ENCODE measurements at regions not wholly inside any gene's neighbourhood (a gene's known extent, or its start where the extent isn't known, plus 50 kb on each side); places are given as distances from the start of the nearest gene placed in this dataset.
"Not testable (repeated sequence)": the region's sequence is repeated elsewhere in the genome, so short reads cannot be mapped to it uniquely, and the experiment has no call there.

DNA sequence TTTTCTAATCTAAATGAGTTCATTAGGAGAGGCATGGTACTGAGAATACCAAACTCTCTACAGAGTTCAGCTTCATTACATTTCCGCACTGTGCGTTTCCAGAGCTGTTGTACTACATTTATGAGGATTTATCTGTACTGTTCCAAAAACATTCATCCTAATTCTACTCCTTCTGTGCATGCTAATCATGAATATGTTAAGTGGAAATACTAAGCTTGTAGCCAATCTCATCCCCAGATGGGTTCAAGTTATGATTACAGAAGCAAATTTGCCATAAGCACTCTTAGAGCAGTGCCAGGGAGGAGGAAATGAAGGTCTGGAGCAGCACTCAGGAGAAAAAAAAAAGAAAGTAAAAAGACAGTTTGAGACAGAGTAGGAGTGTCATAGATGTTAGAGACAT, 544.3 kb downstream of the GBE1 start:
- DNase-seq (ENCODE audit: low spot score) = no peak
- intact Hi-C loops (cut with DNase I) = no loop called here
- ATAC-seq = no peak

DNA sequence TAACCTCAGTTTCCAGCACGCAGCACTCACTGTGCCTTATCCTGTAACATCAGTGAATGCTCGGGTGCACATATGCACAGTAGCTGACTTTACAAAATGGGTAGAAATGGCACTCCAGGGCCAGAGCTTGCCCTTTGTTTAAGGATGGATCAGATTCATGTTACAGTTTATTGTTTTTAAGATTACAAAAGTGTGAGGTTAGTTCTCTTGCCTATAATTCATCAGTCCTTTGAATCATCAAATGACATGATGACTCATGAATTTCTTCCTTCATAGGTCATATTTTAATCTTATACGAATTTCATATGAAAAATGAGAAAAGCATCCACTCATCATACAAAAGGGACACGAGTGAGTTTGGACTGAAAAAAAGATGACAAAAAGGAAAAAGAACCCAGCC, 545.3 kb downstream of the GBE1 start:
- no peak for ATAC-seq
- DNase-seq (ENCODE audit: low spot score) = no peak
- intact Hi-C loops (cut with DNase I) = no loop called here

DNA sequence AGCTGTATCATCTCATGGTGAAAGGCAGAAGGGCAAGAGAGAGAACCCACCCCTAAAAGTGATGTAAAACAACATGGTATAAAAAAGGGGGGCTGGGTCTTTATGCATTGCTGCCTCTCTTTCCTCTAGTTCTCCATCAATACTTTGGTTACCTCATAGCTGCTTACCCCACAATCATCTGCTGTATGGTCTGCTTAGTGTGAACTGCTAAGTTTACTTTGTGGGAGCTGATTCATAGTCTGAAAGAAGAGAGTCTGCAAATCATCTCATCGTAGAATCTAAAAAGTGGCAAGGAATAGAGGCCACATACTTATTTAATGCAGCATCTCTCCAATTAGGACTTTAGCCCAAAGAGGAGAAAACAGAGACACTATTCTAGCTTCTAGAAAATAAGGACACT, 546.8 kb downstream of the GBE1 start:
- intact Hi-C loops (cut with DNase I) = no loop called here
- no peak for ATAC-seq
- DNase-seq (ENCODE audit: low spot score) = no peak

DNA sequence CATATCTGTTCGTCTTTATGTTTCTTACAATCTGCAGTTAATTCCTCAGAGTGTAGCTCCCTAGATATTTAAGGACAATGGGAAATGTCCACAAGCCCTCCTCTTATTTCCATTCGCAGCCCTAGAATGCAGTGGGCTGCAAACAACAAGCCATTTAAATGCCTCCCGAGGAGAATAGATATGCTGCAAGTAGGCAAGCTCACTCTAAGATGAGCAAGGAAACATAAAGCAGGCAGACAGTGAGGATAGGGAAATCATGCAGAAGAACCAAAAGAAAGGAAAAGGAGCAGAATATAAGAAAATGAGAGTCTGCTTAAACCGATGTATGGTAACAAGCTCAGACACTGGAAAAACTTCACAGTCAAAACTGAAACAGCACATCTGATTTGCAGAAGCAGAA, 561.9 kb downstream of the GBE1 start:
- intact Hi-C loops (cut with DNase I) = no loop called here
- DNase-seq (ENCODE audit: low spot score) = no peak
- no peak for ATAC-seq

DNA sequence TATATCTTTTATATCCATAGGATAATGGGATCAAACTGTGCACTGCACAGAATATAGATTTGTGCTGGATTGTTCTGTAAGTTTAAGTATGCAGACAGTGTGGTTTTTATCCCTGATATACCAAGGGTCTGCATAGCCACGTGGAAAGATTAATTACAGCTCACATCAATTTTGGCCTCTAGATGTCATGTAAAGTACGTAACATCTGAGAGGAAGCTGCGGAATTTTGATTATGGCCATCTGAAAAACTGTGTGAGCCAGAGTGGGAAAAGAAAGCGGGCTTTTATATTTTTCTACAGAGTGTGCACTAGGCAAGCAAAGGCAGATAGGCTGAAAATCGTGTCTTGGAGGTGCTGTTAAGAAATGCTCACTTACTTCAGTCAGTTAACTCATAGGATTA, 562.7 kb downstream of the GBE1 start:
- ATAC-seq (no peak), DNase-seq (ENCODE audit: low spot score) (no peak)
- intact Hi-C loops (cut with DNase I) = no loop called here

DNA sequence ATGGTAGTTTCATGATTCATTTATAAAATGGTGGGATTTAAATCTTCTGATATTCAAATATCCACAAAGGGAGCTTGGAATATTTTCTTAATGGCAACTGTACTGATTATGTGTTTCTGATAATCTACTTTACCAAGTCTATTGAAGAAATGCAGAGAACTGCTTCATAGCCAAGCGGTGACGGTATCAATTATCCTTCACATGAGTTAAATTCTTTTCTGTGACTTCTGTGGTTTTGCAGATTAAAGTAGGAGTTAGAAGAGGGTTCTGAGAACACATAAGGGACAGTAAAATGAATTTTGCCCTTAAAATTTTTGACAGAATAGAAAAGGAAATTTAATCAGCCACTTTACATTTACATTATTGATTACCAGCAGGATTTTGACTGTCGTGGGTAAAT, 563.2 kb downstream of the GBE1 start:
- intact Hi-C loops (cut with DNase I) = no loop called here
- ATAC-seq (no peak), DNase-seq (ENCODE audit: low spot score) (no peak)

DNA sequence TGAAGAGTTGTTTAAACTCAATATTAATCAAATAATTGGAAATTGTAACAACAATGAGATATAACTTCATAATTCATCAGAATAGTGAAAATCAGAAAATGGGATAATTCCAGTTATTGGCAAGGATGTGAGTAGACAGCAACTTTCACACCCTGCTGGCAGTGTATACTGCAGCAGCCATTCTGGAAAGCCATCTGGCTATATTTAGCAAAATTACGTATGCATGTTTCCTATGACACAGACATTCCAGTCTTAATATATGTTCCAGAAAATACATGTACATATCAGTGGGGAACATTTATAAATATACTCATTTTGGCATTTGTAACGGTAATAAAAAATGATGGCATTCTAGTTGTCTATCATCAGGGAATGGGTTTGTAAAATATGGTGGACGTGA, 564.1 kb downstream of the GBE1 start:
- DNase-seq (ENCODE audit: low spot score) = no peak
- intact Hi-C loops (cut with DNase I) = no loop called here
- ATAC-seq = no peak

DNA sequence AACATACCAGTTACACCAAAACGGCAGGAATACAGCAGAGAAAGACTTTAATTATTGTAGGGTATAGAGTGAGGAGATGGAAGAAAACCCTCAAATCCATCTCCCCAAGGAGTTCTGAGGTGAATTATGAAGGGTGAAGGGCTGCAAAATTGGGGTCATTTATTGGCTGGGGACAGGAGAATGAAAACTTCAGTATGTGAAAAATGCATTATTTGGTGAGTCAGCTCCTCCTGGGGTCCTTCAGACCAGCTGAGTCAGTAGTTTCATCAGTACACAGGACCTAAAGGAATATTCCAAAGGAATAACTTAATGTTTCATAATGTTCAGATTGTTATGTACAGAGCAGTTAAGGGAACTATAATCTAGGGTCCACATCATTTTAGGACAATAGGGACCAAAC, 566.0 kb downstream of the GBE1 start:
- DNase-seq (ENCODE audit: low spot score) = no peak
- no peak for ATAC-seq
- intact Hi-C loops (cut with DNase I) = no loop called here

DNA sequence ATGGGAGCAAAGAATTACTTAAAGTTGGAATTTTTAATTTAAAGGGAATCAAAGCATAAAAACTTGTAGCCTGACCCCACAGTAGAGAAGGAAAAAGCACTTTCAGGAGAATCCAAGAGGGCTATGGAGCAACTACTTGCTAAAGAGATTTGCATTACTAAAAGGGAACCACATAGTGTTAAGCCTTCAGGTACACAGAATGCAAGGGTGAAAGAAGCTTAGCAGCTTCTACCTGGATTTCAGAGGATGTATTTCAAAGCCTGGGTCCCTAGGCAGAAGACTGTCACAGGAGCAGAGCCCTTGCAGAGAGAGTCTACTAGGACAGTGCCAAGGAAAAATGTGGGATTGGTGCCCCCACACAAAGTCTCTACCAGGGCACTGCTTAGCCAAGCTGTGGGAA, 575.0 kb downstream of the GBE1 start:
- ATAC-seq = no peak
- intact Hi-C loops (cut with DNase I) = no loop called here
- DNase-seq (ENCODE audit: low spot score) = no peak

DNA sequence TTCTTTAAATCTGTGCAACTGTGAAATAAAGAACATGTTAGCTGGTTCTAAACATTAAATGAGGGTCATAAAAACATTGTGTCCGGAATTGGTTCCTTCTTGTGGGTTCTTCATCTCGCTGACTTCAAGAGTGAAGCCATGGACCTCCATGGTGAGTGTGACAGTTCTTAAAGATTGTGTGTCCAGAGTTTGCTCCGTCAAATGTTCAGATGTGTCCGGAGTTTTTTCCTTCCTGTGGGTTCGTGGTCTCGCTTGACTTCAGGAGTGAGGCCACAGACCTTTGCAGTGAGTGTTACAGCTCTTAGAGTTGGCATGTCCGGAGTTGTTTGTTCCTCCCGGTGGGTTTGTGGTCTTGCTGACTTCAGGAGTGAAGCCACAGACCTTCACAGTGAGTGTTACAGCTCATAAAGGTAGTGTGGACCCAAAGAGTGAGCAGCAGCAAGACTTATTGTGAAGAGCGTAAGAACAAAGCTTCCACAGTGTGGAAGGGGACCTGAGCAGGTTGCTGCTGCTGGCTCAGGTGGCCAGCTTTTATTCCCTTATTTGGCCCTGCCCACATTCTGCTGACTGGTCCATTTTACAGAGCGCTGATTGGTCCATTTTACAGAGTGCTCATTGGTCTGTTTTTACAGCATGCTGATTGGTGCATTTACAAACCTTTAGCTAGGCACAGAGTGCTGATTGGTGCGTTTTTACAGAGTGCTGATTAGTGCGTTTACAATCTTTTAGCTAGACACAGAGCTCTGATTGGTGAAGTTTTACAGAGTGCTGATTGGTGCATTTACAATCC, 579.2 kb downstream of the GBE1 start:
- ATAC-seq; DNase-seq (ENCODE audit: low spot score); intact Hi-C loops (cut with DNase I): not testable (repeated sequence)

DNA sequence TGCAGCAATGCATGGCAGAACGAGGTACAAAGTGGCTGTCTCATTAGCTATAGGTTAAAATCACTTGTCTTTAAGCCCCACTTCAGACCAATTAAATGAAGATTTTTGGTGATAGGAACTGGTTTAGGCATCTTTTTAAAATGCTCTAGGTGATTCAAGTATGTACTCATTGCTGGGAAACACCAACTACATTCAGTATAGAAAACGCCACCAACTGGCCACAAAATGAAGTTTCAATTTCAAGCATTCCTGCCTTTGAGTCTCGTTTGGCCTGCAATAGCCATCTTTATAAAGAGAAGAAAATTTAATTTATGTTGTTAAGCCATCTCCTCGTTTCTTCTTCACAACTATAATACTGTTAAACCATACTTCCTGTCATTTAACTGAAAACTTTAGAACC, 587.9 kb downstream of the GBE1 start:
- intact Hi-C loops (cut with DNase I) = no loop called here
- no peak for ATAC-seq

DNA sequence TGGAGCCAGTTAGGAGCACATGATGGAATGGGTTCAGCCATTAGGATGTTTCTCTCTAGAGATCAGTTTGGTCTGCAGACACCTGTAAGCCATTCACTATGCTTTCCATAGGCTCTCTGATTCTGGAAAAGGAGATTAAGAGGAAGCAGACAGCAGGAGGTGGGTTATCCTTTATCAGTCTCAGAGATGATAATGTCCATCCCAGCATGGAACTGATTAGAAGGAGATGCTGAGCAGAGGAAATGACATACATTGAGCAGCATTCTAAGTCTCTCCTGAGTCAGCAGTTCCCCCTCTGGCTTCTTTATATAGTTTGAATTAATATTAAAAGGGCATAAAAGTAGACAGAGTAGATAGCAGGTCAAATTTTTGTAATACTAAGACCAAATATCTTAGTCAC, 591.1 kb downstream of the GBE1 start:
- no peak for ATAC-seq
- intact Hi-C loops (cut with DNase I) = no loop called here
- no peak for DNase-seq (ENCODE audit: low spot score)

More for the DNA sequence above, 587.9 kb downstream of the GBE1 start:
- DNase-seq (ENCODE audit: low spot score) = no peak

DNA sequence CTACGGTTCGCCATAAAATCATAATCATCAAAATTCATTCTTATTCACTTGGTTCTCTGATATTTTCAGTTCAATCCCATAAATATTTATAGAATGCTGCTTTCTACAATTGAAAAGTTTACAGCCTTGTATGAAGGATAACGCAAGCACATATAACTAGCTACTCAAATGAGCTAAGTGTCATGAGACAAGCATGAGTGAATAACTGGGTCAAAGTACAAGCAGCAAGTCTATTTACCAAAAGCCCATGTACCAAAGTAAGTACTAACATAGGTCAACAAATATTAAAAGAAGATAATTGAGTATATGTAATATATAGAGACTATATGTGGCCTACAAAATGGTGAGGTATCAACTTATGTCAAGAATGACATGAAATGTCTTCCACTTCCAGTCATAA, 596.6 kb downstream of the GBE1 start:
- DNase-seq (ENCODE audit: low spot score) = no peak
- intact Hi-C loops (cut with DNase I) = no loop called here
- no peak for ATAC-seq

DNA sequence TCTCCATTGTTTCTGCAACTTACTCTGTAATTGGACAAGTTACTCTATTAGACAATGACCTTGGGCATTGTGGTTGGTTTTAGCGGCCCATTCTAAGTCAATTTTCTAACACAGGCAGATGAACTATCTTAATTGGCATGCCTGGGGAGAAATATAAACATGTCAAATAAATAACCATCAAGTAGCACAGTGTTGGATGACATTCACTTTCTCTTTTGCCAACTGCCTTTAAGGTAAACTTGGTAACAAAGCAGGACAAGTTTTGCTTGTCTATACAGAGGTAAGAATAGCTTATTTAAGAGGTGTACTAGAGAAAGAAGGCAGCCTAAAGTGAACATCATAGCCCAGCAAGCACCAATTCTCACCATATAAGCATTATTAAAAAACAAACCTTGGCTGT, 599.6 kb downstream of the GBE1 start:
- no peak for DNase-seq (ENCODE audit: low spot score)
- intact Hi-C loops (cut with DNase I) = no loop called here
- no peak for ATAC-seq

DNA sequence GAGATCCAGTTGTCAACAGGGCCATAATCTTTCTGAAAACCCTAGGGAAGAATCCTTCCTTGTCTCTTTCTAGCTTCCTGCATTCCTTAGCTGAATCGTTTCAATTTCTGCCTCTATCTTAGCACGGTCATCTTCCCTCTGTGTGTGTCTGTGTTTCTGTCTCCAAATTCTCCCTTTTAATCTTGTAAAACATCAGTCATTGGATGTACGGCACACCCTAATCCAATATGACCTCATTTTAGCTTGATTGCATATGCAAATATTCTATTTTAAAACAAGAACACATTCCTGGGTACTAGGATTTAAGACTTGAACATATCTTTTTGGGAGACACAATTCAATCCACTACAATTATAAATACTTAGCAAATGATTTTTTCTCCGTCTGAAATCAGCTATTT, 600.3 kb downstream of the GBE1 start:
- ATAC-seq (no peak), DNase-seq (ENCODE audit: low spot score) (no peak)
- intact Hi-C loops (cut with DNase I) = no loop called here

DNA sequence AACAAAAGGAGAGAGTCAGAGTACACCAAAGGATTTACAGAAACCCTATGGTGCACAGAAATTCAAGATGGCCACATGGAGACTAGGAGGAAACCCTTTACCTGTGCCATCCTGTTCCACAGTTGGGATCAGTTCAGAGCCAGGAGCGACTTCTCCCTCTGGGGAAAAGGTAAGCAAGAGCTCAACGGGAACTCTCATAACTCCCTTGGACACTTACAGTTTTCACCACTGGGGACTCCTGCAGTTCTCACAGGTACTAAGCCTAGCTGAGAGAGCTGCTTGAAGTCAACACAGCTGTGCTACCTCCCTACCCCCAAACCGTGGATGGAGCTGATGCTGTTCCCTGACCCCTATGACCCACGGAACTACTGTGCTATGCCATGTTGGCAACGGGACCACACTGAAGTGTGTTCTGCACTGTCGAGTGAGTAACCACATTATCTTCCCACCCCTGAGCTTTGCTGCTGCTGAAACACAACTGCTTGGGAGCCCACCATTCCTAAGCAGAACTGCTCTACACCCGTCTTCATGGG, 606.8 kb downstream of the GBE1 start:
- ATAC-seq (no peak), DNase-seq (ENCODE audit: low spot score) (no peak)
- intact Hi-C loops (cut with DNase I) = no loop called here

DNA sequence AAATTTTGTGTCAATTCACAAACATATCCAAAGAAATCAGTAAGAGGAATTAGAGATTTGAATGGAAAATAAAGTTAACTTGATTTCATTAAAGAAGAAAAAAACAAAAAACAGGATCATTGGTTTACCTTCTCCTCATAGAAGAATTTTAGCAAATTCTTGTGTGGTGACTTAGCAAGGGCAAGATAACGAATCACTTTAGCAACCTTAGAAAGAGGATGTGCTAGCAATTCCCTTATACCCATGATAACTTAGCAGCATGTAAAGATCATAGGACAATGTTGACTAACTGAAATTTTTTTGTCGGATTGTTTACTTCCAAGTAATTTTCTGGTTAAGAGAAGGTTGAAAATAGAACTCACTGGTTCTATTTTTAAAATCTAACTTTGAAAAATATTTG, 609.3 kb downstream of the GBE1 start:
- ATAC-seq (no peak), DNase-seq (ENCODE audit: low spot score) (no peak)
- intact Hi-C loops (cut with DNase I) = no loop called here

DNA sequence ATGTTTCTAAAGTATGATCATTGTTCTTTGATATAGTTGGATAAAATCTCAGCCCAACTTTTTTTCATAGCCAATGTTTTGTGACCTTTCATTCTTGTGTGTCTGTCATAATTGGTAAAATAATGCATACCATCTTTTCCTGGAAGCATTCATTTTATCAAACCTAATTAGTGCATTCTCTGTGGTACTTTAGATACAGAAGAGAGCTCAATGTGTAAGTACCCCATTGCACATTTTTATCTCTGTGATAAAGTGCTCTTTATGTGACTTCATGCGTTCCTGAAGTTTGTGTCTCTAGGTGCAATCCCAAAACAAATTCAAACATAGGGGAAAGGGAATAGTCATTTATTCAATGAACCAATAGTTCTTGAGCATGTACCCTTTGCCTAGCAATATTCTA, 628.5 kb downstream of the GBE1 start:
- DNase-seq (ENCODE audit: low spot score) (no peak), ATAC-seq (no peak)
- intact Hi-C loops (cut with DNase I) = no loop called here

DNA sequence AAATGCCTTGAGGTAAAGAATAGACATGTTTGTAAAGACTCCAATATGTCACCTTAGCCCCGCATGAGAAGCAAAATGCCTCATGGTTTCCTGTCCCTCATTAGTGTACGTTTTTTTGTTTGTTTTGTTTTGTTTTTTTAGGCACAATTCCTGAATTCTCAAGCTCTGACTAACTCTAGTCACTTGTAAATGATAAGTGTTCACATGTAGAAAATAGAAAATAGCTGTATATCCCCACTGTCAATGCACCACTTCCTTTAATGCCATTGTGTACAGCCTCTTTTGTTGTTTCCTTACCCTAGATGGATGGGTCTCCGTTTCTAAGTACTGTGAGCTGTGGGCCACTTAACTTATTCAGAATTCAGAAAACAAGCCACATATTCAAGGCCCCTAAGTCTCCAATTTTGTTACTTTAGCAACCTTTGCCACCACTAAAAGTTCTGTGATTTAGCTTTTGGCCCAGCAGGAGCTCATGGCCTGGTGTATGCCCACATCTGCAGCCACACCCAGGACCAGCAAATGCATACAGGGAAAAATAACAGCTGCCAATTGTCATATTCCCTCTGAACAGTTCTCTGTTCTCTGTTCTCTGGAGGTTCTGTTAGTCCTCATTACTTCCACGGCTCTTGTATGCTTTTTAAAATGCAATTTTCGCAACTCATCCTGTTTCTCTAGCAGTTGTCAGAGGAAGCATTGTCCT, 655.5 kb downstream of the GBE1 start:
- ATAC-seq (no peak), DNase-seq (ENCODE audit: low spot score) (no peak)
- intact Hi-C loops (cut with DNase I) = no loop called here

DNA sequence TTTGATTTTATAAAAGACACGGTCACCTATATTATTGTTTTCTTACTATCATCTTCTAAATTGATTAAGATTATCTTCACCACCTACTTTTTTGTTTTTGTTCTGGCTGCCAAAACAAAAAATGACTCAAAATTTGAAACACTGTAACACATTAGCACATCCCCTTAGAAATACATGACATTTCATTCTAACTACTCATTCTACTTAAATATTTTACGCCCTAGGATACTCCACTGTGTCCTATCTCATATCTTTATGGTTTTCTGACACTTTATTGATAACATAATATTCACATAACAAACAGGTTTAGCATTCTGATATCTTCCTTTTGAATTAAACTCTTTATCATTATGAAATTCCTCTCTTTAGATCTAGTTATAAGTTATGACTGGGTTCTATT, 656.2 kb downstream of the GBE1 start:
- DNase-seq (ENCODE audit: low spot score) (no peak), ATAC-seq (no peak)
- intact Hi-C loops (cut with DNase I) = no loop called here

DNA sequence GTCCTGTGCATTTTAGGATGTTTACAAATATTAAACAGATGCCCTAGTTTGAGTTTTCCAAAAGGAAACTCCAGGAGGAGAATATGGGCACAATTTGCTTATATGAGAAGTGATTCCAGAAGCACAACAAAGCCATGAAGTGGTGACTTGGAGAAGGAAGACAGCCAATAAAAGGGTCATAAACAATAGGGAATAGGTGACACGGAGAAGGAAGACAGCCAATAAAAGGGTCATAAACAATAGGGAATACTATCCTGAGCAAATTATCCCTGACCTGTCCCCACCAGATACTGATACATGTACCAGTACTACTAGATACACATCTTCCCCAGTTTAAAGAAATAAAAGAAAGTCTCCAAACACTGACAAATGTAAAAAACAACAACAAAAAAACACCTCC, 663.6 kb downstream of the GBE1 start:
- no peak for ATAC-seq
- intact Hi-C loops (cut with DNase I) = no loop called here
- DNase-seq (ENCODE audit: low spot score) = no peak

All from sciatic nerve (tissue), 2 donors.